ENCODE measurements at regions not wholly inside any gene's neighbourhood (a gene's known extent, or its start where the extent isn't known, plus 50 kb on each side); places are given as distances from the start of the nearest gene placed in this dataset.

DNA sequence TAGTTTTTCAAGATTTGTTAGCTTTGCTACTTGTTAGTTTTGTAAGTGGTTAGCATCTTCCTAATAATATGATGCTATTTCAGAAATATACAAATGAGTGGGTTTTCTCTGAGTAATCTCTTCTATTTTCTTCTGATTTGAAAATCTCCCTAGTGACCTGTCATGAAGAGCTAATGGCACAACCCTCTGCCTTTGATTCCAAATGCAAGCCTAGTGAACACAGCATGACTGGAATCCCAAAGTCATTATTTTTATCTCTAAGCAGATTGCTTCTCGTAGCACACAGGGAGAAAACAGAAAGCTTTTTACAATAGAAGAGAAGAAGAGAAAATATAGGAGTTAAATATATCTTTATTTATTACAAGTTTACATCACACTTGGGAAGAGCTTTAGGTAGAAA is 295.5 kb downstream of the LRATD1 start:
- H3K4me3 Mint-ChIP-seq (ENCODE audit: unreplicated experiment), result no peak overlapping the region
- H3K9me3 Mint-ChIP-seq (ENCODE audit: low read depth), result peaks cover 7% of the 10 kb centered on the region
- no peak for DNase-seq (ENCODE audit: low spot score)
- TF ChIP-seq, protein P1, sequence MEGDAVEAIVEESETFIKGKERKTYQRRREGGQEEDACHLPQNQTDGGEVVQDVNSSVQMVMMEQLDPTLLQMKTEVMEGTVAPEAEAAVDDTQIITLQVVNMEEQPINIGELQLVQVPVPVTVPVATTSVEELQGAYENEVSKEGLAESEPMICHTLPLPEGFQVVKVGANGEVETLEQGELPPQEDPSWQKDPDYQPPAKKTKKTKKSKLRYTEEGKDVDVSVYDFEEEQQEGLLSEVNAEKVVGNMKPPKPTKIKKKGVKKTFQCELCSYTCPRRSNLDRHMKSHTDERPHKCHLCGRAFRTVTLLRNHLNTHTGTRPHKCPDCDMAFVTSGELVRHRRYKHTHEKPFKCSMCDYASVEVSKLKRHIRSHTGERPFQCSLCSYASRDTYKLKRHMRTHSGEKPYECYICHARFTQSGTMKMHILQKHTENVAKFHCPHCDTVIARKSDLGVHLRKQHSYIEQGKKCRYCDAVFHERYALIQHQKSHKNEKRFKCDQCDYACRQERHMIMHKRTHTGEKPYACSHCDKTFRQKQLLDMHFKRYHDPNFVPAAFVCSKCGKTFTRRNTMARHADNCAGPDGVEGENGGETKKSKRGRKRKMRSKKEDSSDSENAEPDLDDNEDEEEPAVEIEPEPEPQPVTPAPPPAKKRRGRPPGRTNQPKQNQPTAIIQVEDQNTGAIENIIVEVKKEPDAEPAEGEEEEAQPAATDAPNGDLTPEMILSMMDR (IDR thresholded peaks at IDR 0.05), result no peak
- H3K27ac Mint-ChIP-seq (ENCODE audit: unreplicated experiment), result no peak overlapping the region
- no peaks in the 10 kb centered on the region for H3K36me3 Mint-ChIP-seq (ENCODE audit: low read depth)
- peaks cover 1% of the 10 kb centered on the region for H3K27me3 Mint-ChIP-seq (ENCODE audit: low read depth)
- no peaks in the 10 kb centered on the region for H3K4me1 Mint-ChIP-seq (ENCODE audit: low read depth)

DNA sequence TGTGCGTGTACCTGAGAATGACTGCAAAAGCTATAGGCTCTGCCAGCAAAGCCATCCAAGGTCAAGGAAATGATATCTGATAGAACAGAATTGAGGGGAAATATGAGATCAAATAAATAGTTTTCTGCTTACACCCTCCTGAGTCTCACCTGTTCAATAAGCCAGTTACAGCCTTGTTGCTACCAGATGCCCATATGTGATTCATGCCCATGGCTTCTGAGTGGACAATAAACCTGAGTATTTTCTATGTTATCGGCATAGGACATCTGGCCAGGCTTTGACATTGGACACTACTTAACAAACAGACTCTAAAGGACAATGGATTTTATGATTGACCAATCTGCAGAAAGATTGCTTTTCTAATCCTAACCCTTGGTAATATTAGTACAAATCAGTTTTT is 297.9 kb downstream of the LRATD1 start:
- H3K36me3 Mint-ChIP-seq (ENCODE audit: low read depth), result no peaks in the 10 kb centered on the region
- no peaks in the 10 kb centered on the region for H3K4me1 Mint-ChIP-seq (ENCODE audit: low read depth)
- H3K4me3 Mint-ChIP-seq (ENCODE audit: unreplicated experiment), result no peak overlapping the region
- TF ChIP-seq, protein P1 (IDR thresholded peaks at IDR 0.05), result no peak
- peaks cover 6% of the 10 kb centered on the region for H3K27me3 Mint-ChIP-seq (ENCODE audit: low read depth)
- no peak for DNase-seq (ENCODE audit: low spot score)
- H3K9me3 Mint-ChIP-seq (ENCODE audit: low read depth), result peaks cover 7% of the 10 kb centered on the region
- no peak overlapping the region for H3K27ac Mint-ChIP-seq (ENCODE audit: unreplicated experiment)

DNA sequence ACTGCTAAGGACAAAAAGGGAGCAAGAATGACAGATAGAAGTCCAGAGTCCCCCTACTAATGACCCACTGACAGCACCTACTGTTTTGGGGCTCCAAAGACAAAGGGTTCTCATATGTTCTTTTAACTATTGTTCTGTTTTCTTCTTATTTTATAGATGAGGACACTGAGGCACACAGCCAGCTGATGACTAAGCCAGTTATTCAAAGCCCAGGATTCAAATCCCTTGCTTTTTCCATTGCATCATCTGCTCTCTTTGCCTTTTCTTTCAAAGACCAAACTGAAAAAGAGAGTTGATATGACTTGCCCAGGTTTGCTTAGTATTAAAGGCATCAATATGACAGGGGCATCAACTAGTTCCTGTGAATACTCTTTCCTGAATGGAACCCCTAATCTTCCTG is 299.8 kb downstream of the LRATD1 start:
- H3K36me3 Mint-ChIP-seq (ENCODE audit: low read depth), result no peaks in the 10 kb centered on the region
- H3K4me1 Mint-ChIP-seq (ENCODE audit: low read depth), result no peaks in the 10 kb centered on the region
- peaks cover 6% of the 10 kb centered on the region for H3K27me3 Mint-ChIP-seq (ENCODE audit: low read depth)
- no peak overlapping the region for H3K27ac Mint-ChIP-seq (ENCODE audit: unreplicated experiment)
- H3K4me3 Mint-ChIP-seq (ENCODE audit: unreplicated experiment), result no peak overlapping the region
- peaks cover 13% of the 10 kb centered on the region for H3K9me3 Mint-ChIP-seq (ENCODE audit: low read depth)
- DNase-seq (ENCODE audit: low spot score), result no peak
- TF ChIP-seq, protein P1 (IDR thresholded peaks at IDR 0.05), result no peak

DNA sequence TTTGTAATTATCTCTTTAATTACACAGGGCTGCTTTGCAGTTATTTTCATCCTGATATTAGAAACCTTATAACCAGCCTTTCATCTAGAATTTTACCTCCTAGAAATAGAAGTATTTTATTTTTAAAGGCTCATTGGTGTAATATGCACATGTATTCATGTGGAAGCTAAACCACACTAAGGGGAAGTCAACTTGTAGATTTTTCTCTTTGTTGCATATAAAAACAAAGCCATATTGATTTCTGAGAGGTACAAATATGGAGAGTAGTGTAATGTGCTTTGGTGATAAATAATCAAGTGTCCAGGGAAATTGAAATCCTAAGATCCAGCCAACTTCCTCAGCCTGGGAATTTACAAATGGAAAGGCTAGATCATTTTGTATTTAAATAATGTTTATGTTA is 301.2 kb downstream of the LRATD1 start:
- no peaks in the 10 kb centered on the region for H3K4me1 Mint-ChIP-seq (ENCODE audit: low read depth)
- no peaks in the 10 kb centered on the region for H3K36me3 Mint-ChIP-seq (ENCODE audit: low read depth)
- no peak overlapping the region for H3K4me3 Mint-ChIP-seq (ENCODE audit: unreplicated experiment)
- no peak overlapping the region for H3K27ac Mint-ChIP-seq (ENCODE audit: unreplicated experiment)
- H3K9me3 Mint-ChIP-seq (ENCODE audit: low read depth), result peaks cover 17% of the 10 kb centered on the region
- peaks cover 6% of the 10 kb centered on the region for H3K27me3 Mint-ChIP-seq (ENCODE audit: low read depth)
- no peak for DNase-seq (ENCODE audit: low spot score)
- TF ChIP-seq, protein P1 (IDR thresholded peaks at IDR 0.05), result no peak

- Mint-ChIP-seq H3K9me3 (ENCODE audit: low read depth) (peaks cover 20% of the 10 kb centered on the region), H3K27ac (ENCODE audit: unreplicated experiment) (no peak overlapping the region)
Measured at GRCh38 chr2:14936426-14936825, 303.9 kb downstream of the LRATD1 start.

More at GRCh38 chr2:14936426-14936825, 303.9 kb downstream of the LRATD1 start:
- H3K27me3 Mint-ChIP-seq (ENCODE audit: low read depth), result peaks cover 8% of the 10 kb centered on the region
- no peaks in the 10 kb centered on the region for H3K4me1 Mint-ChIP-seq (ENCODE audit: low read depth)
- TF ChIP-seq, protein P1 (IDR thresholded peaks at IDR 0.05), result no peak
- H3K36me3 Mint-ChIP-seq (ENCODE audit: low read depth), result no peaks in the 10 kb centered on the region
- DNase-seq (ENCODE audit: low spot score), result no peak
- no peak overlapping the region for H3K4me3 Mint-ChIP-seq (ENCODE audit: unreplicated experiment)

All from chondrocyte (in vitro differentiated cells).